Osteocyte (in vitro differentiated cells): ENCODE measurements at regions not wholly inside any gene's neighbourhood (a gene's known extent, or its start where the extent isn't known, plus 50 kb on each side); places are given as distances from the start of the nearest gene placed in this dataset.
A peak's percentile ranks its signal among the peaks of the same experiment; 100 is the strongest.

Experiments used
- DNase-seq: peaks from one replicate; pipeline ENCODE4 v3.0.0; 2021; ENCODE audit warnings: mixed read lengths; ENCODE audit not compliant: unreplicated experiment; ENCODE audit errors: extremely low spot score
- H3K27ac Mint-ChIP-seq: one replicate; pipeline ENCODE4 v1.8.0; 2021; ENCODE audit warnings: mild to moderate bottlenecking, mixed read lengths; ENCODE audit not compliant: unreplicated experiment
- H3K27me3 Mint-ChIP-seq: one replicate; pipeline ENCODE4 v1.8.0; 2021; ENCODE audit warnings: mixed read lengths; ENCODE audit not compliant: unreplicated experiment
- H3K36me3 Mint-ChIP-seq: one replicate; pipeline ENCODE4 v1.8.0; 2021; ENCODE audit warnings: mixed read lengths; ENCODE audit not compliant: unreplicated experiment
- H3K4me1 Mint-ChIP-seq: one replicate; pipeline ENCODE4 v1.8.0; 2021; ENCODE audit warnings: mixed read lengths; ENCODE audit not compliant: unreplicated experiment
- H3K4me3 Mint-ChIP-seq: one replicate; pipeline ENCODE4 v1.8.0; 2021; ENCODE audit warnings: mild to moderate bottlenecking, moderate library complexity, mixed read lengths; ENCODE audit not compliant: unreplicated experiment
- H3K9me3 Mint-ChIP-seq: one replicate; pipeline ENCODE4 v1.8.0; 2021; ENCODE audit warnings: mixed read lengths; ENCODE audit not compliant: unreplicated experiment
- TF ChIP-seq, protein P1 (sequence below): fragments of 200-600 bp; sonication (generic); IDR thresholded peaks from 2 replicates; pipeline ENCODE4 v1.5.0; 2021; ENCODE audit warnings: antibody characterized with exemption, mild to moderate bottlenecking, moderate library complexity

DNA sequence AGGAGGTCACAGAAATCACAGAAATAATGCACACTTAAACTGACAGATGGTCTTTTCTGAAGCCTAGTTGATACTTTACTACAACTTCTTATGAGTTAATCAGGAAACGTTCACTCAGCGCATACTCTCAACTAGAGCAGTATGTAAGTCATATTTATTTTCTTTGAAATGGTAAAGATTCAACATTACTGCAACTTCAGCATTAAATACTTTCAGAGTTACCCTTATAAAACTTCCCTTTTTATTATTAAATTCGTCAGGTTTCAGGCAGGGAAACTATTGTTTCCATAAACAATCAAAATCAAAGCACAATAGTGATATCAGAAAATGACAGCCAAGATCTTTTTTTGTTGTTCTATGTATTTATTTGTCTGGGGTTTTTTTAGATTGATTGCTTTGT, 222.6 kb upstream of the RND3 start:
- no peak overlapping the region for H3K27ac Mint-ChIP-seq
- H3K9me3 Mint-ChIP-seq, result no peaks in the 10 kb centered on the region
- H3K4me3 Mint-ChIP-seq, result no peak overlapping the region
- H3K4me1 Mint-ChIP-seq, result peaks cover 16% of the 10 kb centered on the region
- H3K27me3 Mint-ChIP-seq, result no peaks in the 10 kb centered on the region
- no peak for DNase-seq
- TF ChIP-seq, protein P1, sequence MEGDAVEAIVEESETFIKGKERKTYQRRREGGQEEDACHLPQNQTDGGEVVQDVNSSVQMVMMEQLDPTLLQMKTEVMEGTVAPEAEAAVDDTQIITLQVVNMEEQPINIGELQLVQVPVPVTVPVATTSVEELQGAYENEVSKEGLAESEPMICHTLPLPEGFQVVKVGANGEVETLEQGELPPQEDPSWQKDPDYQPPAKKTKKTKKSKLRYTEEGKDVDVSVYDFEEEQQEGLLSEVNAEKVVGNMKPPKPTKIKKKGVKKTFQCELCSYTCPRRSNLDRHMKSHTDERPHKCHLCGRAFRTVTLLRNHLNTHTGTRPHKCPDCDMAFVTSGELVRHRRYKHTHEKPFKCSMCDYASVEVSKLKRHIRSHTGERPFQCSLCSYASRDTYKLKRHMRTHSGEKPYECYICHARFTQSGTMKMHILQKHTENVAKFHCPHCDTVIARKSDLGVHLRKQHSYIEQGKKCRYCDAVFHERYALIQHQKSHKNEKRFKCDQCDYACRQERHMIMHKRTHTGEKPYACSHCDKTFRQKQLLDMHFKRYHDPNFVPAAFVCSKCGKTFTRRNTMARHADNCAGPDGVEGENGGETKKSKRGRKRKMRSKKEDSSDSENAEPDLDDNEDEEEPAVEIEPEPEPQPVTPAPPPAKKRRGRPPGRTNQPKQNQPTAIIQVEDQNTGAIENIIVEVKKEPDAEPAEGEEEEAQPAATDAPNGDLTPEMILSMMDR, result no peak
- no peaks in the 10 kb centered on the region for H3K36me3 Mint-ChIP-seq

DNA sequence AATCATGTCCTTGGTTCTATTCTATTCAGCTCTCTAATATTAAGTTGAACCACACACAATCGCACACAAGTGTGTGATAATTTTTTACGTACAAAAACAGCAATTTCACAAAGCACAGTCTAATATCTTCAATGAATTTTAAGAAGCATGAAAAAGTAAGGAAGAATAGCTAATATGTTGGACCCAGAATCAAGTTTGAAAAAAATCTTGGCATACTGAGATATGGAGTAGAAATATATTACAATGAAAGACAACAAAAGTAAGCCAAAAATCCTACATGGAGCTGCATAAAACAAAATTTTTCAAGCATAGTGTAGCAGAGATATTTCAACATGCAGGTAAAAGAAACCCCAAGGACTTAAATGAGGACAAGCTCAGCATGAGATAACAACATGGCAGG, 219.1 kb upstream of the RND3 start:
- Mint-ChIP-seq H3K27me3 (no peaks in the 10 kb centered on the region), H3K4me3 (no peak overlapping the region), H3K36me3 (no peaks in the 10 kb centered on the region), H3K4me1 (peaks cover 28% of the 10 kb centered on the region), H3K9me3 (no peaks in the 10 kb centered on the region), H3K27ac (no peak overlapping the region)
- TF ChIP-seq, protein P1, result no peak
- DNase-seq, result no peak

DNA sequence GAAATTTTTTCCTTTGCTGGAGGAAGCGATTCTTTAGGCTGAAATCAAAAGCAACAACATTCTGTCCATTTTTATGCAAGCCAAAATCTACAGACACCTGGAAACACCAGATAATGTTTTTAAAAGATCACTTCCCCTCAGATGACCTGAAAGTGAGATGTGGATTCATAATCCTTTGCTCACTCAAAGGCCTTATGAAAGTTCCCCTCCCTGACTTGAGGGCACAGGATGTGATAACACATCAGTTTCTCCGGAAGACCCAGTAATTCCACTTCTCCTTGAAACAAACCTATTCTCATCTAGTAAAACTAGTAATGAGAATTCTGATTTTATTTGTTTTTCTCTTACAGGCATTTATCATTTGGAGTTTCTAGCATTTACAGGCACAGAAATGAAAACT, 218.3 kb upstream of the RND3 start:
- Mint-ChIP-seq H3K27ac (peak overlapping the region; percentile 58), H3K36me3 (no peaks in the 10 kb centered on the region), H3K27me3 (no peaks in the 10 kb centered on the region), H3K4me3 (no peak overlapping the region), H3K9me3 (no peaks in the 10 kb centered on the region), H3K4me1 (peaks cover 30% of the 10 kb centered on the region)
- no peak for DNase-seq
- TF ChIP-seq, protein P1, result no peak

DNA sequence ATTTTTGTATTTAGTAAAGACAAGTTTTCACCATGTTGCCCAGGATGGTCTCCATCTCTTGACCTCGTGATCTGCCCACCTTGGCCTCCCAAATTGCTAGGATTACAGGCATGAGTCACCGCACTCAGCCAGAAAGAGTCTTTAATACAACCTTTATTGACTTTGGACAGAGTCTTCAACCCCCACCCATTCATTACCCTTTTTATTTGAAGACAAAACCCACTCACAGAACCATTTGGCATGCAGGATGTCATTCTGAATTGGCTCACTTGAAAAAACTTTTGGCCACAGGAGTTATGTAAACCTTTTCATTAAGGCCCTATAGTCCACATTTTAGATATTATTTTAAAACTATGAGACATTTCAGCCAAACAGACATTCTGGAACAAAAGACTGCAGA, 217.9 kb upstream of the RND3 start:
- Mint-ChIP-seq H3K36me3 (no peaks in the 10 kb centered on the region), H3K27me3 (no peaks in the 10 kb centered on the region), H3K9me3 (no peaks in the 10 kb centered on the region), H3K4me1 (peaks cover 31% of the 10 kb centered on the region), H3K4me3 (no peak overlapping the region), H3K27ac (peak overlapping the region; percentile 58)
- DNase-seq, result no peak
- TF ChIP-seq, protein P1, result no peak

DNA sequence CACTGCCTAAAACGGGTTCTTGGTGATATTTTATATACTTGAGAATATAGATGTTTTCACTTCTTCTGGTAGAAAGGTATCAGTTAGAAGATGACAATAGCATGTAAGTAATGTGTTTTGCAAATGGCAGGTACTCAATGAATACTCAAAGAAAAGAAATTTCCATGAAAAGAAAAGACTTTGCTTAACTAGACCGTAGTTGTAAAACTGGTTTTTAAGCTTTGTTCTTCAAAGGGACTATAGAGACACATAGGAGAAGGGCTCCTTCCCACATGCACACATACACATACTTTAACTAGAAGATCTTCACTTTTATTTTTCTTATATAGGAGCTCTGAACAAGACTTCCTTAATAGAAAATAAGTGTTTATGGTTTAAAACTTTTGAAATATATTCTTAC, 215.3 kb upstream of the RND3 start:
- no peak for DNase-seq
- H3K27ac Mint-ChIP-seq, result no peak overlapping the region
- H3K4me1 Mint-ChIP-seq, result peaks cover 40% of the 10 kb centered on the region
- TF ChIP-seq, protein P1, result no peak
- no peaks in the 10 kb centered on the region for H3K27me3 Mint-ChIP-seq
- no peak overlapping the region for H3K4me3 Mint-ChIP-seq
- H3K36me3 Mint-ChIP-seq, result no peaks in the 10 kb centered on the region
- H3K9me3 Mint-ChIP-seq, result no peaks in the 10 kb centered on the region
